Endodermal cell (in vitro differentiated cells): ENCODE measurements at regions not wholly inside any gene's neighbourhood (a gene's known extent, or its start where the extent isn't known, plus 50 kb on each side); places are given as distances from the start of the nearest gene placed in this dataset.

ENCODE experiments used
- DNase-seq: peaks from one replicate; pipeline ENCODE4 v3.0.0-alpha.2; 2017
- H3K27ac ChIP-seq: 2 replicates; pipeline ENCODE4 v1.5.1; 2013; ENCODE audit warnings: mild to moderate bottlenecking, low read depth, low read length, moderate library complexity
- H3K27me3 ChIP-seq: 2 replicates; pipeline ENCODE4 v1.6.1; 2013; ENCODE audit warnings: mild to moderate bottlenecking, low read length, moderate library complexity; ENCODE audit not compliant: insufficient read depth, control insufficient read depth, poor library complexity, severe bottlenecking
- H3K36me3 ChIP-seq: 2 replicates; pipeline ENCODE4 v1.7.0; 2013; ENCODE audit warnings: mild to moderate bottlenecking, low read length, moderate library complexity; ENCODE audit not compliant: control insufficient read depth, insufficient read depth
- H3K4me1 ChIP-seq: one replicate; pipeline ENCODE4 v1.7.0; 2013; ENCODE audit warnings: low read length; ENCODE audit not compliant: control insufficient read depth, insufficient read depth
- H3K4me3 ChIP-seq: 2 replicates; pipeline ENCODE4 v1.5.1; 2013; ENCODE audit warnings: mild to moderate bottlenecking, low read length, moderate library complexity
- H3K9ac ChIP-seq: 2 replicates; pipeline ENCODE4 v1.6.1; 2013; ENCODE audit warnings: mild to moderate bottlenecking, low read length, moderate library complexity; ENCODE audit not compliant: poor library complexity, severe bottlenecking; ENCODE audit errors: extremely low read depth
- H3K9me3 ChIP-seq: 2 replicates; pipeline ENCODE4 v1.6.1; 2013; ENCODE audit warnings: mild to moderate bottlenecking, low read length, moderate library complexity; ENCODE audit not compliant: control insufficient read depth
- H3K27ac Mint-ChIP-seq: 2 replicates; pipeline ENCODE4 v1.8.0; 2020; ENCODE audit warnings: mixed read lengths
- H3K27me3 Mint-ChIP-seq: 2 replicates; pipeline ENCODE4 v1.8.0; 2021; ENCODE audit warnings: mild to moderate bottlenecking, mixed read lengths; ENCODE audit not compliant: insufficient read depth
- H3K36me3 Mint-ChIP-seq: 2 replicates; pipeline ENCODE4 v1.8.0; 2020; ENCODE audit warnings: low read depth, mixed read lengths
- H3K4me1 Mint-ChIP-seq: 2 replicates; pipeline ENCODE4 v1.8.0; 2020; ENCODE audit warnings: mixed read lengths
- H3K4me3 Mint-ChIP-seq: 2 replicates; pipeline ENCODE4 v1.8.0; 2020; ENCODE audit warnings: mild to moderate bottlenecking, moderate library complexity, mixed read lengths
- H3K9me3 Mint-ChIP-seq: 2 replicates; pipeline ENCODE4 v1.8.0; 2020; ENCODE audit warnings: mild to moderate bottlenecking, mixed read lengths
- CTCF ChIP-seq: fragments of 200-600 bp; sonication (generic); conservative IDR thresholded peaks from 2 replicates; pipeline ENCODE4 v1.5.0; 2021; ENCODE audit warnings: antibody characterized with exemption, mild to moderate bottlenecking
- WGBS, 2 experiments: methylation state at CpG; one replicate each; pipeline versions ENCODE4 v1.1.5 to v1.1.7; 2013; ENCODE audit warnings: missing lambda C conversion rate in 2 of 2, mixed read lengths in 1 of 2; ENCODE audit not compliant: insufficient coverage in 1 of 2, insufficient read length in 1 of 2; 5-methylcytosine and 5-hydroxymethylcytosine counted together

- Mint-ChIP-seq H3K9me3 (no peaks in the 10 kb centered on the region), H3K4me1 (peaks cover 10% of the 10 kb centered on the region), H3K4me3 (no peak overlapping the region), H3K36me3 (no peaks in the 10 kb centered on the region), H3K27me3 (peaks cover 29% of the 10 kb centered on the region), H3K27ac (no peak overlapping the region)
- Histone ChIP-seq H3K9ac (no peak overlapping the region), H3K9me3 (no peaks in the 10 kb centered on the region), H3K27me3 (peaks cover 2% of the 10 kb centered on the region), H3K4me1 (no peaks in the 10 kb centered on the region), H3K27ac (no peak overlapping the region), H3K36me3 (no peaks in the 10 kb centered on the region), H3K4me3 (no peak overlapping the region)
- TF ChIP-seq CTCF, result no peak
- DNase-seq, result no peak
- WGBS, 2 experiments, result 73 to 77% methylated on average over 7 to 13 of the region's 15 CpGs
Observed at GRCh38 chr15:70264014-70264582, 166.4 kb upstream of the TLE3 start.

- Histone ChIP-seq H3K9me3 (no peaks in the 10 kb centered on the region), H3K27me3 (no peaks in the 10 kb centered on the region), H3K27ac (no peak overlapping the region), H3K9ac (no peak overlapping the region), H3K36me3 (no peaks in the 10 kb centered on the region), H3K4me1 (no peaks in the 10 kb centered on the region), H3K4me3 (no peak overlapping the region)
- DNase-seq, result no peak
- Mint-ChIP-seq H3K27me3 (peaks cover 22% of the 10 kb centered on the region), H3K9me3 (no peaks in the 10 kb centered on the region), H3K36me3 (no peaks in the 10 kb centered on the region), H3K27ac (no peak overlapping the region), H3K4me1 (peaks cover 10% of the 10 kb centered on the region), H3K4me3 (no peak overlapping the region)
- WGBS, 2 experiments, result 88 to 95% methylated on average over 6 of the region's 6 CpGs
- TF ChIP-seq CTCF, result no peak
Observed at GRCh38 chr15:70262591-70263274, 165.0 kb upstream of the TLE3 start.

- no peak overlapping the region for H3K27ac ChIP-seq
- H3K27me3 Mint-ChIP-seq, result peaks cover 18% of the 10 kb centered on the region
- H3K36me3 ChIP-seq, result no peaks in the 10 kb centered on the region
- H3K9me3 ChIP-seq, result no peaks in the 10 kb centered on the region
- H3K4me1 Mint-ChIP-seq, result peaks cover 10% of the 10 kb centered on the region
- TF ChIP-seq CTCF, result no peak
- H3K27me3 ChIP-seq, result no peaks in the 10 kb centered on the region
- no peak overlapping the region for H3K4me3 ChIP-seq
- no peak for DNase-seq
- WGBS, 2 experiments, result 76 to 82% methylated on average over 1 to 2 of the region's 2 CpGs
- no peak overlapping the region for H3K4me3 Mint-ChIP-seq
- H3K36me3 Mint-ChIP-seq, result no peaks in the 10 kb centered on the region
- no peaks in the 10 kb centered on the region for H3K9me3 Mint-ChIP-seq
- H3K4me1 ChIP-seq, result no peaks in the 10 kb centered on the region
- no peak overlapping the region for H3K27ac Mint-ChIP-seq
- H3K9ac ChIP-seq, result no peak overlapping the region
Observed at GRCh38 chr15:70262171-70262570, 164.5 kb upstream of the TLE3 start.
